ENCODE measurements at regions not wholly inside any gene's neighbourhood (a gene's known extent, or its start where the extent isn't known, plus 50 kb on each side); places are given as distances from the start of the nearest gene placed in this dataset.

GRCh38 chr19:30824809-30825208 lies 452.6 kb downstream of the ZNF536 start:
- no peak overlapping the region for H2AFZ ChIP-seq (ENCODE audit: low read length)
- ChIA-PET POLR2A (interaction anchor here (0.7 kb wide), 1 partner anchor 517 kb away, joined by 3 read pairs; no protein-coding TSS in a partner anchor), CTCF (ENCODE audit: unreplicated experiment) (no interaction called here)
- H3K4me3 ChIP-seq (ENCODE audit: low read depth, low read length, poor library complexity, severe bottlenecking): no peak overlapping the region
- no peaks in the 10 kb centered on the region for H3K36me3 ChIP-seq (ENCODE audit: insufficient read depth, low read length)
- DNase-seq (ENCODE audit: low spot score): no peak
- intact Hi-C loops (cut with micrococcal nuclease; ENCODE audit: unreplicated experiment): no loop called here
- H4K20me1 ChIP-seq (ENCODE audit: insufficient read depth, low read length): no peaks in the 10 kb centered on the region
- H3K9me2 ChIP-seq (ENCODE audit: insufficient read depth, low read length): no peaks in the 10 kb centered on the region
- H3K4me1 ChIP-seq (ENCODE audit: insufficient read depth, low read length, poor library complexity, severe bottlenecking): no peaks in the 10 kb centered on the region
- H3K9me3 ChIP-seq (ENCODE audit: low read length): no peaks in the 10 kb centered on the region
- H3K79me2 ChIP-seq (ENCODE audit: insufficient read depth, low read depth, low read length): no peaks in the 10 kb centered on the region
- H3K4me2 ChIP-seq (ENCODE audit: low read length): no peak overlapping the region
- no TSS peak for BruUV-seq (replicated peaks)
- H3K27ac ChIP-seq (ENCODE audit: low read depth, low read length, poor library complexity, severe bottlenecking): no peak overlapping the region
- TF ChIP-seq EZH2phosphoT487 (IDR thresholded peaks at IDR 0.05; ENCODE audit: borderline replicate concordance, low read depth, low read length): no peak
- TF ChIP-seq CTCF (conservative IDR thresholded peaks at IDR 0.05; ENCODE audit: low read length): no peak

DNA sequence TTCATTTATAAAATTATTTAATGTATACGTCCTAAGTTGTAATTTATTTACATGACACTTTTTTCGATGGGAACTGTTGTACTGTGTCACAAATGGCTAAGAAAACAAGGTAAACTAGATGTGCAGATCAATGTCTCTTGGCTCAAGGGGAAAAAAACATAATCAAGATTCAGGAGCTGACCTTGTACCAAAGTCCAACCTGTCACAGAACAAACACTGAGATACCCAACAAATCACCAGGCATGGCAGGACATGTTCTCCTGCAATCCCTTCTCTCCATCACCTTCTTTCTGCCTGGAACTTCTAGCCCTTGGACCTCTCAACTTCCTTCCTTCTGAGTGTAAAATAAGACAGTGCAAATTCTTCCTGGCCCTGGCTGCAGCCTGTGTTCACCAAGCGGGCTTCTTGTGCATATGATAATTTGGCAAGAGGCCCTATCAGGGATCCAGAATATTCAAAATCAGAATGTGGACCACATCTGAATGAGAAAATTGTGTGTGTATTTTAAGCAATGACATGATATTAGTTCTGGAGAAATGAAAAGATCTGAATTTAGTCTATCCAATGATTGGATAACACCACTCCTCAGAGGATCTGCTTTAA lies 445.9 kb downstream of the ZNF536 start:
- Histone ChIP-seq H3K36me3 (ENCODE audit: insufficient read depth, low read length) (no peaks in the 10 kb centered on the region), H3K9me3 (ENCODE audit: low read length) (no peaks in the 10 kb centered on the region), H3K4me3 (ENCODE audit: low read depth, low read length, poor library complexity, severe bottlenecking) (no peak overlapping the region), H3K79me2 (ENCODE audit: insufficient read depth, low read depth, low read length) (no peaks in the 10 kb centered on the region), H3K9me2 (ENCODE audit: insufficient read depth, low read length) (no peaks in the 10 kb centered on the region), H2AFZ (ENCODE audit: low read length) (no peak overlapping the region), H3K4me2 (ENCODE audit: low read length) (no peak overlapping the region), H3K4me1 (ENCODE audit: insufficient read depth, low read length, poor library complexity, severe bottlenecking) (no peaks in the 10 kb centered on the region), H3K27ac (ENCODE audit: low read depth, low read length, poor library complexity, severe bottlenecking) (no peak overlapping the region), H4K20me1 (ENCODE audit: insufficient read depth, low read length) (no peaks in the 10 kb centered on the region)
- no peak for TF ChIP-seq CTCF (conservative IDR thresholded peaks at IDR 0.05; ENCODE audit: low read length)
- TF ChIP-seq EZH2phosphoT487 (IDR thresholded peaks at IDR 0.05; ENCODE audit: borderline replicate concordance, low read depth, low read length): no peak
- no TSS peak for BruUV-seq (replicated peaks)
- DNase-seq (ENCODE audit: low spot score): no peak
- ChIA-PET POLR2A (no interaction called here), CTCF (ENCODE audit: unreplicated experiment) (no interaction called here)
- intact Hi-C loops (cut with micrococcal nuclease; ENCODE audit: unreplicated experiment): no loop called here

GRCh38 chr19:30817197-30817596 lies 445.0 kb downstream of the ZNF536 start:
- H3K4me1 ChIP-seq (ENCODE audit: insufficient read depth, low read length, poor library complexity, severe bottlenecking): no peaks in the 10 kb centered on the region
- ChIA-PET CTCF (ENCODE audit: unreplicated experiment) (no interaction called here), POLR2A (no interaction called here)
- H3K79me2 ChIP-seq (ENCODE audit: insufficient read depth, low read depth, low read length): no peaks in the 10 kb centered on the region
- DNase-seq (ENCODE audit: low spot score): no peak
- no peaks in the 10 kb centered on the region for H3K9me3 ChIP-seq (ENCODE audit: low read length)
- H3K4me3 ChIP-seq (ENCODE audit: low read depth, low read length, poor library complexity, severe bottlenecking): no peak overlapping the region
- intact Hi-C loops (cut with micrococcal nuclease; ENCODE audit: unreplicated experiment): no loop called here
- H3K4me2 ChIP-seq (ENCODE audit: low read length): no peak overlapping the region
- no peak overlapping the region for H3K27ac ChIP-seq (ENCODE audit: low read depth, low read length, poor library complexity, severe bottlenecking)
- no peak for TF ChIP-seq EZH2phosphoT487 (IDR thresholded peaks at IDR 0.05; ENCODE audit: borderline replicate concordance, low read depth, low read length)
- no peak for TF ChIP-seq CTCF (conservative IDR thresholded peaks at IDR 0.05; ENCODE audit: low read length)
- no TSS peak for BruUV-seq (replicated peaks)
- H3K9me2 ChIP-seq (ENCODE audit: insufficient read depth, low read length): no peaks in the 10 kb centered on the region
- no peak overlapping the region for H2AFZ ChIP-seq (ENCODE audit: low read length)
- H3K36me3 ChIP-seq (ENCODE audit: insufficient read depth, low read length): no peaks in the 10 kb centered on the region
- H4K20me1 ChIP-seq (ENCODE audit: insufficient read depth, low read length): no peaks in the 10 kb centered on the region
